Vagina (tissue), 2 donors: ENCODE measurements at regions not wholly inside any gene's neighbourhood (a gene's known extent, or its start where the extent isn't known, plus 50 kb on each side); places are given as distances from the start of the nearest gene placed in this dataset.
"Not testable (repeated sequence)": the region's sequence is repeated elsewhere in the genome, so short reads cannot be mapped to it uniquely, and the experiment has no call there.

Experiments
- CTCF ChIP-seq, 3 experiments: fragments of 450-650 bp in 2 of 3; fragments of 200-600 bp in 1 of 3; sonication (generic) in 1 of 3; IDR thresholded peaks; one replicate each; pipeline ENCODE4 v1.5.1; 2017 to 2019; ENCODE audit warnings: antibody characterized with exemption in 3 of 3, mild to moderate bottlenecking in 2 of 3, moderate library complexity in 2 of 3
- POLR2A ChIP-seq, 2 donors: fragments of 450-650 bp; IDR thresholded peaks; one replicate each; pipeline ENCODE4 v1.6.1; 2017; ENCODE audit warnings: antibody characterized with exemption in 2 of 2, mild to moderate bottlenecking in 2 of 2, moderate library complexity in 2 of 2
- POLR2AphosphoS5 ChIP-seq, 2 donors: sonication (generic); formaldehyde crosslinking; IDR thresholded peaks; one replicate each; pipeline ENCODE4 v1.9.0; 2017; ENCODE audit warnings: antibody characterized with exemption in 2 of 2, mild to moderate bottlenecking in 2 of 2, low read depth in 1 of 2; ENCODE audit not compliant: insufficient read depth in 1 of 2

DNA sequence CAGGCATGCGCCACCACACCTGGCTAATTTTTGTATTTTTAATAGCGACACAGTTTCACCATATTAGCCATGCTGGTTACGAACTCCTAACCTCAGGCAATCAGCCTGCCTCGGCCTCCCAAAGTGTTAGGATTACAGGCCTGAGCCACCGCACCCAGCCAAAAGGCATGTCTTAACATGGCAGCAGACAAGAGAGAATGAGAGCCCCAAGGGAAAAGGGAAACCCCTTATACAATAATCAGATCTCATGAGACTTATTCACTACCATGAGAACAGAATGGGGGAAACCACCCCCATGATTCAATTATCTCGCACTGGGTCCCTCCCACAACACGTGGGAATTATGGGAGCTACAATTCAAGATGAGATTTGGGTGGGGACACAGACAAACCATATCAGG, 65.9 kb upstream of the ELK3 start:
- not testable (repeated sequence) for TF ChIP-seq CTCF (IDR thresholded peaks at IDR 0.05); POLR2AphosphoS5 (IDR thresholded peaks at IDR 0.05; ENCODE audit: insufficient read depth in 1 of 2, low read depth in 1 of 2); POLR2A (IDR thresholded peaks at IDR 0.05)
